SK-N-MC (cell line): ENCODE measurements at regions not wholly inside any gene's neighbourhood (a gene's known extent, or its start where the extent isn't known, plus 50 kb on each side); places are given as distances from the start of the nearest gene placed in this dataset.

Experiments used
- EZH2 ChIP-seq: fragments of 200-600 bp; sonication (generic); IDR thresholded peaks from one replicate; pipeline ENCODE4 v1.6.1; 2017; ENCODE audit warnings: antibody characterized with exemption
- POLR2AphosphoS5 ChIP-seq: IDR thresholded peaks from 2 replicates; pipeline ENCODE4 v1.6.1; 2012; ENCODE audit warnings: mild to moderate bottlenecking, low read depth, low read length, borderline replicate concordance

DNA sequence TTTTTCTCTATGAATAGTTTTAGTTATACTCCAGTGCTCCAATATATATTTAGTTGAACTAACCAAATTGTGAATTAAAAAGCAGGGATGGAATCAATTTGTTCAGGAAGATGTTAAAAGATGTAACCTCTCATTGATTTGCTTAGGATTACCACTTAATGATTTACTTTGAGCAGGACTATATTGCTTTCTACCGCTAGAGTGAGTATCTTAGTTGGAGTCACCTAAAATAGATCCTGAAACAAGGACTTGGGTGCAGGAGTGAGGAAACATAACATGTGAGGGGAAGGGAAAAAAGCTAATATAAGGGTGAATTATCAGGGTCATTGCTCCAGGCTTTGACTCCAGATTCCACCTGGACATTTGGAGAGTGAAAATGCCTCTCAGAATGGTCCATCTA, 2277.4 kb upstream of the C9orf72 start:
- no peak for TF ChIP-seq POLR2AphosphoS5
- TF ChIP-seq EZH2, result no peak
